ENCODE measurements at regions not wholly inside any gene's neighbourhood (a gene's known extent, or its start where the extent isn't known, plus 50 kb on each side); places are given as distances from the start of the nearest gene placed in this dataset.
"Not testable (repeated sequence)": the region's sequence is repeated elsewhere in the genome, so short reads cannot be mapped to it uniquely, and the experiment has no call there.

DNA sequence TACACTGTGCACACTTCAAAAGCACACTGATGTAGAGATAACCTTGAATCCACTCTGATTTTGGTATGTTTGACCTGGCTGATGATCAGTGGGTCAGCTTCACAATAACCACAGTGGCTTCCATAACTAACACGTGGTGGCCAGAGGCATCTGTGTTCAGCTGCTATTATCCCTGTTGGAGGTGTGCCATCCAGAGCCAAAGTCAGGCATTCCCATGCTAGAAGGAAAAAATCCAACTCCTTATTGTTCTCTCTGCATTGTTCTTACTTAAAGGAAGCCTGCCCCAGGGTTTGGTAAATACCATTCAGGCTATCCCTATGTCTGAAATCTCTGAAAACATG, 127.3 kb upstream of the MON1B start:
- DNase-seq (ENCODE audit: low read depth in 2 of 2): no peak

DNA sequence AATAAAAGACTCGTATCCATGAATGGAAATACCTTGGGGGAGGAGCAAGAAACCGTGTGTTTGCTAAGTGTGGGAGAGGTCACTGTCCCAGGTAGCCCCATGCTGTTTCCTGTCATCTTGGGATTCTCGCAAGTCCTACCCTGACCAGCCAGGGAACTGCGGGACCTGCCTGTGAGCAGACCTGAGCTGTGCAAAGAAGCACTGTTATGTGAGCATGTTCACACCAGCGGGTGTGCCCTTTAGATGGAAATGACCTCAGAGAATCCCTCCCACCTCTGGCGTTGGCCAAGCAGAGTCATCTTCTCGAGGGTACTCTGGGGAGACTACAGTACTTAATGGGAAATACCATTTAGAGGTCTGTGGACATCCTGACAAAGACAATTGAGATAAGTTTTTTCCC, 127.0 kb upstream of the MON1B start:
- DNase-seq (ENCODE audit: low read depth in 2 of 2): no peak

DNA sequence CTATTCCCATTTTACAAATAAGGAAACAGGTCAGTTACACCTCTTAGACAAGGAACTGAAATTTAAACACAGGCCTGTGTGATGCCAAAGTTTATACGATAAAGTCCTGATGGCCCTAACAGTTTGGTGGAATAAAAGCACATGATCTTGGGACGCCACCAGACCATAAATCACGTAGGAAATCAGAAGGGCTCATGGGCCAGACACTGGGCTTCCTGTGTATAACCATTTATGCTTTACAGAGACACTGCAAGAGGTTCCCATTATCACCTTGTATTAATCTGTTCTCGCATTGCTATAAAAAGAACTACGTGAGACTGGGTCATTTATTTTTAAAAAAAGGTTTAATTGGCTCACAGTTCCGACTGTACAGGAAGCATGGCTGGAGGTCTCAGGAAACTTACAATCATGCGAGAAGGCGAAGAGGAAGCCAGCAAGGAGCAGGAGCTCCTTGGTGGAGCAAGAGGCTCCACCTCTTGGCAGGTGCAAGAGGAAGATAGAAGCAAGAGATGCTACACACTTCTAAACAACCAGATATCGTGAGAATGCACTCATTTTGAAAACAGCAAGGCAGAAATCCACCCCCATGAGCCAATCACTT, 124.0 kb upstream of the MON1B start:
- no peak for DNase-seq (ENCODE audit: low read depth in 2 of 2)

DNA sequence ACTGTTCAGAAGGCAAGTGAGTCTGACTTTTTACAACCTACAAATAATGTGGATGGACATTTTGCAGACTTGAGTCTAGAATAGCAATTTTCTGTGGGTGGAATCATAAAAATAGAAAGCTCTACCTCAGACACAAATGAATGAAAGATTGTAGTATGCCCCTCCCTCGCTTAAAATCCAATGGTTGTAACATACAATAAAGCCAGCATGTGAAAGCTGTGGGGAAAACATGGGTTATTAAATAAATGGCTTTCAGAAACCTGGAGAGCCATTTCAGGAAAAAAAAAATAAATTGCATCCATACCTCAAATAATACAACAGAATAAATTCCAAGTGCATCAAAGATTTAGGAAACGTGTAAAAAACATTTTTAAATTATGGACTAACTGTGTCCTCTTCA, 123.1 kb upstream of the MON1B start:
- no peak for DNase-seq (ENCODE audit: low read depth in 2 of 2)

DNA sequence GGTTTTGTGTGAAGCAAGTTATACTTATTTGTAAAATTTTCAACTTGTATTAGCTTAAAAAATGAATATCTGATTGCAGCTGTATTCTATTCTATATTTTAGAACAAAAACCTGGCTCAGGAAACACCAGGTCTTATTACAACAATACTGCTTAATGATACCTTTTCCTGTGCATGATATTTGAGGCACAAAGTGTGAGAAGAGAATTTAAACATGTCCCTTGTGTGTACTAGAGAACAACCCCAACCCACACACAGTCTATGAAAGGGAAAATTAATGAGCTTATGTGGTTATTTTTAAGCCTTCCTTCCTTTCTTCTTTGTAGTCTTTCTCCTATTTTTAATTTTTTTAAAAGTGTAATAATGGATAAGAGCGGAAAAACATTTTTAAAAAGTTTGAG, 122.6 kb upstream of the MON1B start:
- no peak for DNase-seq (ENCODE audit: low read depth in 2 of 2)

DNA sequence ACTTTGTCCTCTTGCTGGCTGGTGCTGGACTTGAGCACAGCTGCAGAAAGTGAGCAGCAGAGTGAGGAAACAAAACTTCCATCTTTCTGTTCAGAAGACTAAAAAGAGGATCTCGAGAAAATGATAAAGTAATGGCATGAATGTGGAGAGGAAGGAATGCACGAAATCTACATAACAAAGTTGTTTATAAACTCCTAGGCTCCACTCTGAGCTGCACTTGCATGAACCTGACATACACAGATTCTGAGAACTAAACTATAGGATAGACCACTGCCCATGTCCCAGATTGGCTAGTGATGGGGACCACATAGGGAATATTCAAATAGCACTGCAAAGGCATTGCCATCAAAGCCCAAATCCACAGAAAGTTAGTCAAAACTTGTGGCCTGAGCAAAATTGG, 121.1 kb upstream of the MON1B start:
- no peak for DNase-seq (ENCODE audit: low read depth in 2 of 2)

DNA sequence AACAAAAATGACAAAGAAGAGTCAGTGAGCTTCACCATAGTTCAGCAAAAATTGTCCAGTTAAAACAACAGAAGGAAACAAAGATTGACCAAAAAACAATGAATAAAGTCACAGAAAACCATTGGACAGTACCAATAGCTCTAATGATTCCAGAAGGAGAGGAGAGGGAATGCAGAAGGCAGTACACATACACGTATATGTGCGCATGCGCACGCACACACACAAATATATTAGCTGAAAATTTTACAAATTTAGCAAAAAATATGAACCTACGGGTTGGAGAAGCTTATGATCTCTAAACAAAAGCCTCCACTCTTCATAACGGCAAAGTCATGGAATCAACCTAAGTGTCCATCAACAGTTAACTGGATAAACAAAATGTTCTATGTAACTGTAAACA, 120.3 kb upstream of the MON1B start:
- DNase-seq (ENCODE audit: low read depth in 2 of 2): no peak

DNA sequence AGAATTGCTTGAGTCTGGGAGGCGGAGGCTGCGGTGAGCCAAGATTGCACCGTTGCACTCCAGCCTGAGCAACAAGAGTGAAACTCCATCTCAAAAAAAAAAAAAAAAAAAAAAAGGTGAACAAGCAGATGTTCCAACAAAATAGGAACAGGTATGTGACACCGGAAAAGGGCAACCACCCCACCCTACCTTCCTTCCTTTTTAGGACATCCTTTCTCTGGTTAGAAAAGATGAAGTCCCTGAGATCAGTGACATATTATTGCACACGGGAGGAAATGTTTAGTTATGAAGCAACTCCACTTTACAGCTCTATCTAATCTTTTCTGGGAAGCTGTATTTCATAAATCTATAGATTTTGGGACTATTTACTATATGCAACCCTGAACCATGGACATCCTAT, 114.2 kb upstream of the MON1B start:
- DNase-seq (ENCODE audit: low read depth in 2 of 2): no peak

DNA sequence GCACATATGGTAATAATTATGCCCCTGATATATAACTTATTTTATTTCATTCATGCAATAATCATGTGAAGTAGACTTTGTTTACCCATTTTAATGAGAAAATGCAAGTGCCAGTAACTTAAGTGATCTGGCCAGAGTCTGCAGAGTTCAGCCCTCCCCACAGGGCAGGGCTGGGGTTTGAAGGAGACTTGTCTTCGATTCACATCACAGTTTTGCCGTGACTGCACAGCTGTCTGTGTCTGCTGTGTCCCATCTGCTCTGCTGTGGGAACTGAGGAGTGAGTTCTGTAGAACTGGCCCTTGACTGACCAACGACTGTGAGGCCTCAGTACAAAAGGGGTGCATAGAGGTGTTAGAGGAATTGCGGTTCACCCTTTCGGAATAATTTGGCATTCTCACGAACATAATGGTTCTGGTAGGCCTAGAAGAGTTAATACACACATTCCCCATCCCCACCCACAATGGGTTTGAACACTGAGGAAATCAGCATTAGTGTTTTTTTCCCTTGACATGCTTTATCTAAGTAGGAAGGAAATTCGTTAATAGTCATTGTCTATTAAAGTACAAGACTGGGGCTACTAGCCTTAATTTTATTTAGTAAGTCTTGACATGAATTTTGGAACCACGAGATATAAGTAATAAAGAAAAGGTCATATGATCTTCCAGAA, 113.6 kb upstream of the MON1B start:
- DNase-seq (ENCODE audit: low read depth in 2 of 2): no peak

DNA sequence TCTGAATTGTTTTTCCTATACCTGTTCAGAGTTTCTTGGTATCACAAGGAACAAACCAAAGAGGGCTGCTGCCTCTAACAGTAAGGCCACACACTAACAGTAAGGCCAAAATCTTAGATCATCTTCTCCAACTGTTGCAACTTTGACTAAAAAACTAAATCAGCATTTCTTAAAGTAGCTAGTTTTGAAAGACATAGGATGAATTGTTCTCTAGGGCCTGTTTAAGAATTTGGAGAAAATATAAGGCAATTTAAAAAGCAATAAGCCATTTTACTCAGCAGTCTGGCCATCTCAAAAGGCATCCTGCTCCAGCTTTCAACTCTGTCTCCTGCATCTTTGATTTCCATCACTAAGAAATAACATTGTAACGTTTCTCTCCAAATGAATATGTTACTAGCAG, 105.0 kb upstream of the MON1B start:
- DNase-seq (ENCODE audit: low read depth in 2 of 2): no peak

DNA sequence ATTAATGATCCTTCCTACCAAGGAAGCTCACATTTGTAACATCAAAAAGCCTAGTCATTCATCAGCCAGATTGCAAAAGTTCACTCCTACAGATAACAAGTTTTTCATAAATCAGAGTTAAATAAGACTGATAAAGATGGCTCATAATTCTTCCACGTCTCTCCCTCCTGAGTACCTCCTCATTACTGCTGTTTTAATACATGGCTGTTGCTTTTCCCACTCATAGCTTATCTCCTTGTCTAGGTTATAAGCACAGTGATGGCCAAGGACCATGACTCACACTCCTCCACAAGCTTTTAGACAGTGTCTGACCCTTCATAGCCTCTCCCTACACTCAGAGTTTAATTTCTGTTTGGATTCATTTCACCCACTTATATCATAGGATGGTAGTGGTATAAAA, 100.9 kb upstream of the MON1B start:
- DNase-seq (ENCODE audit: low read depth in 2 of 2): no peak

DNA sequence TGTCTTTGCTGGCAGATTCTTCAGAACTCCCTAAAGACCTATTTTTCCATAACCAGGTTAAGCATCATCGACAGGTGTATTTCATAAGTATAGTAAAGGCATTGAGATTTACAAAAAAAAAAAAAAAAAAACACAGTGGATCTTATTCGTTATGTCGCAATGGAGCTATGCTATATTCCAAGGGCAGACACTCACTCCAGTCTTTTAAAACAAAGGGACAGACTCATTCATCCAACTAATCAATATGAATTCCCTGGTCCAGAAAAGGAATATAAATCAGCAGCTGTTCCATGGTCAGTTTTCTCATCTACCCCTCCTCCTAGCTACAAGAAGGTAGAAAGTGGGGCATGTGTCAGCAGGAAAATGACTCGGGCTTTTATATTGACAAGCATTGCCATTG, 97.7 kb upstream of the MON1B start:
- DNase-seq (ENCODE audit: low read depth in 2 of 2): no peak

DNA sequence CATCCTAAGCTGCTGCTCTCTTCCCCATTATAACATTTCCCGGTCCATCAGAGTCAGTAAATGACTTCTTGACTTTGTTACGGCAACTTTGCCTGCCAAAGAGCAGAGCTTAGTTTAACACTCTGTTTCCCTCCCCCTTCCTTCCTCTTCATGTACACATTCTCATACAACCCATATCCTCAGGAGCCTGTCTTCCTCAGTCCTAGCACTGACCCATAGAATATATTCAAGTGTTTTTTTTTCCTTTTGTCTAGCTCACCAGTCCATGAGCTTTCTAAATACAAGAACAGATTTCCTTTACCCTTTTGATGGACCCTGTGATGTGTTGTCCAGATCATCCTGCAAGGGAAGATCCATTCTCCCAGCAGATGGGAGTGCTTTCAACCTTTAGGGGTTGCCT, 97.0 kb upstream of the MON1B start:
- DNase-seq (ENCODE audit: low read depth in 2 of 2): no peak

DNA sequence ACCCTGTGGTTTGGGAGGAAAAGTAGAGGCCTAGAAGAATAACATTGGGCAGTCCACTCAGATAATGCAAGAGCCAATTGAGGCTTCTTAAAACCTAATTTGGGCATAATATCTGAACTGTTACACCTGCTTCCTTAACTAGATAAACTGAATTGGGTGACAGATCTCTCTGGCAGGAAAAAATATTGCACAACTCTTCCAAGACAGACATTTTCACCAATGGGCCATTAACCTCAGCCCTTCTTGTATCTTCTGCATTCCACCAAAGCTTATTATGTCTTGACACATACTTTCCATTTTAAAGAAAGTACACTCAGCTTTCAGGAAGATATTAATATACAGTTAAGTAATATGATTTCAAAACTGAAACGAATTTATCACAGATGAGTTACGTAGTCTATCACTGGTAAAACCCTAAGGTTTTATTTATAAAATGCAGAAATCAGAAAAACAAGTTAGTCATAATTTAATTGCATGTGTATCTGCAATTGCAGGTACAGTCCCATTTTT, 79.9 kb upstream of the MON1B start:
- no peak for DNase-seq (ENCODE audit: low read depth in 2 of 2)

DNA sequence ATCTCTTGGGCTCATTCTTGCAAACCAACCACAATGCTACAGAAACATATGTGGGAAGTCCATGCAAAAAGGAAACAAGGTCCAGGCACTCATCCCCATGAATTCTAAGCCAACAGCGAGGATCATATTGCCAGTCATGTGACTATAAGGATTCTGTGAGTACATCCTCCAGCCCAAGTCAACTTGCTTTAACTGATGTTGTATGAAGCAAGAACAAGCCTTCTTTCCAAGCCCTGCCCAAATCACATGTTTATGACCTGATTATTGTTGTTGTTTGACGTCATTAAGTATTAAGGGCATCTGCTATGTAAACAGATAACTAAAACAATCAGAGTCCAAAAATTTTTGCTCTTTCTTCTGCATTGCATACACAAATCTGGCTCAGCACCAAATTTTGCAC, 78.2 kb upstream of the MON1B start:
- DNase-seq (ENCODE audit: low read depth in 2 of 2): no peak

DNA sequence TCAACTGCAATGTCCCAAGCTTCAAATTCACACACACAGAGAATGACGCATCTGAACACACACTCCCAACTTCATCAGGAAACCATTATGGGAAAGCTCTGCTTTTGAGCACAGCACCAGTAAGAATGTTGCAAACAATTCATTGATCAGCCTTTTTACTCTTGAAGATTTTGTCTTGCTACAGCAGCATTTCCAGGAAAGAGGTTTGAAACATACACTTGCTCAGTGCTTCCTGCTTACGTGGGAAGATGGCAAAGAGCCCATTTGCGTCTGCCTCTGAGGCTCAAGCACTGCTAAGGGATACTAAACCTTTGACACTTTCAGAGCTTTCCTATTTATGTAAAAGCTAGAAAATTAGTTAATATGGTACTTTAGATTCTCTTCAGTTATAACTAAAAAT, 77.2 kb upstream of the MON1B start:
- no peak for DNase-seq (ENCODE audit: low read depth in 2 of 2)

DNA sequence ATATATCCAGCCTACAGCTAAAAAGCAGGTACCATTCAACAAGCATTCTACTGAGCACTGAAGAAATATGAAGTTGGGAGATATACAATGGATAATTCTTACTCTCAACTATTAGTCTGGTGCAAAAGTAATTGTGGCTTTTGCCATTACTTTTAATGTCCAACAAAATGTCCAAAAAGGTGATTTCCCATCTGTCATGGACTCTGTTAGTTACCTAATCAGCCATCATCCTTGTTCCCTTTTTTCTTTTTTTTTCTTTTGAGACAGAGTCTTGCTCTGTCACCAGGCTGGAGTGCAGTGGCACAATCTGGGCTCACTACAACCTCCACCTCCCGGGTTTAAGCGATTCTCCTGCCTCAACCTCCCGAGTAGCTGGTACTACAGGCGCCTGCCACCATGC, 76.6 kb upstream of the MON1B start:
- DNase-seq (ENCODE audit: low read depth in 2 of 2): not testable (repeated sequence)

DNA sequence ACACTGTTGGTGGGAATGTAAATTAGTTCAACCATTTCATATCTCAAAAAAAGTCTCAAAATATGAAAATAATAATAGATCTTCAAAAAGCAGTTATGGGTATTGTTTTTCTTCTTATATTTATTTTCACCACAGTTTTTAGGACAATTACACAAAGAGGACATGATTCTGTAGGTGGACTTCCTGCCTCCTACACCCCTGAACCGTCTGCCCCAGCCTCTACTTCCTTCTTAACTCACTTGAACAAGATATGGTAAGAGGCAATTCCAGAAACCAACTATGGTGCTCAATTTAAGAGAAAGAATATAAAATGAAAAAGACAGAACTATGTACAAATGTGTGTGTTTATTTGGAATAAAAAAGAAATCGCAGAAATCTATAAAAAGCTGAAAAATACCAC, 74.1 kb upstream of the MON1B start:
- DNase-seq (ENCODE audit: low read depth in 2 of 2): no peak

DNA sequence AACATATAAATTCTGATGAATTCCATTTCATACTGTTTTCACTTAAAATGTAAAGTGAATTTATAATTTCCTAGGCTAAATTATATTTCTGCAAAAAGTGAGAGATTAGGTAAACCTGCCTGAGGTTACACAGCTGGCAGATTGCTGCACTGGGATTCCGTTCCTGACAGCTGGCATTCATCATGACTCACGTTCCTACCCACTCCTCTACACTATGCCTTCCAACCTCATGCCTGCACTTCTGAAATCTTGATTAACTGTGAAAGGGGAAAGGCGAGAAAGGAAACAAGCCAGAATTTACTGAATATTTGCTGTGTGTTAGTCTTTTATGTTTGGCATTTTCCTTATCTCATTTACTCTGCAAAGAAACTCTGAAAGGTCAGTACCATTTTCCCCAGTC, 73.3 kb upstream of the MON1B start:
- DNase-seq (ENCODE audit: low read depth in 2 of 2): no peak

DNA sequence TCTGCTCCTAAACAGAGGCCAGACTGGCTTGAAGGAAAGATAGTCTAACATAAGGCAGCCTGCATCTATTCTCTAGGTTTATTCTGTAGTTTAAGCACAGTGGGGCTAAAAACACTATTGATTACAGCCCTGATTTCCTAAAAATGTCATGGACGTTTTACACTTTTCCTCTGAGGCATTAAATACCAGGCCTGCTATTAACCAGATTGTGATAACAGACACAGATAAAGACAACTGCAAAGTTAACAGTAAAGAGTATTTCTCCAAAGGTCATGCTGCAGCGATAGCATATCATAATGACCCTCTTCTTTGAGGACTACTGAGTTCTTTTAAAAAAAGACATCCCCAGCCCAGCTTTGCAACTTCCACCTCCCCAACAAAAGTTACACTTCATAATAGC, 59.6 kb upstream of the MON1B start:
- DNase-seq (ENCODE audit: low read depth in 2 of 2): no peak

DNA sequence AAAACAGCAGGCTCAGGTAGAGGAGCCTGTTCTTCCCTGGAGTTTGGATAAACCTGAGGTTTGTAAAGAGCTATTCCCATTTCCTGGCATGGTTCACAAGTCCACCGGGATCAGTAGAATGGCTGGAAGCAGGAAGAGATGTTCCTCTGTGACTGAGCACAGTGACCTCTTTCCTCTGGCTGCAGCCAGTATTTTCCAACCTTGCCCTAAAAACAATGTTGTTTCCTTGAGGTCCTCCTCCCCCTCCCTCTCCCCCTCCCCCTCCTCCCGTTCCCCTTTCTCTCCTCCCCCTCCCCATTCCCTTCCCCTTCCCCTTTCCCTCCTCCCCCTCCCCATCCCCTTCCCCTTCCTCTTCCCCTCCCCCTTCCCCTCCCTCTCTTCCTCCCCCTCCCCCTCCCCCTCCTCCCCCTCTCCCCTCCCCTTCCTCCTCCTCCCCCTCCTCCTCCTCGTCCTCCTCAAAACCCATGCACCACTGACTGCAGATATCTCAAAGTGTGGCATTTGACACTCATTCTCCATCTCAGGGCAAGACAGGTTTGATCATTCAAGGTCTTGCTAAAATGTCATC, 58.9 kb upstream of the MON1B start:
- no peak for DNase-seq (ENCODE audit: low read depth in 2 of 2)

DNA sequence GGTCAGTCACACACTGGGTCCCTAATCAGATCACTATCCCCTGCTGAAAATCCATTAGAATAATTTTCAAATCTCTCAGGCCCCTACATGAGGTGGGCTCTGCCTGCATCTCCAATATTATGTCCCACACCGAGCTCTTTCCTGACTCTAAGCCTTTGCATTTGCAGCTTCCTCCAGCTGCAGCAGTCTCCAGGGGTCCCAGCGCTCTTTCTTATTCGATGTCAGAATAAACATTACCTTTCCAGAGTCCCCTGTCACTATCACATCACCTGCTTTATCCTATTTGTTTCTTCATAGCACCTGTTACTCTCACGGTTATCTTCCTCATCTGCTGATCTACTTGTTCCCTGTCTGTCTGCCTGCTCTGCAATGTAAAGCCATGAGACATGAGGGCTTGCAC, 57.3 kb upstream of the MON1B start:
- no peak for DNase-seq (ENCODE audit: low read depth in 2 of 2)

DNA sequence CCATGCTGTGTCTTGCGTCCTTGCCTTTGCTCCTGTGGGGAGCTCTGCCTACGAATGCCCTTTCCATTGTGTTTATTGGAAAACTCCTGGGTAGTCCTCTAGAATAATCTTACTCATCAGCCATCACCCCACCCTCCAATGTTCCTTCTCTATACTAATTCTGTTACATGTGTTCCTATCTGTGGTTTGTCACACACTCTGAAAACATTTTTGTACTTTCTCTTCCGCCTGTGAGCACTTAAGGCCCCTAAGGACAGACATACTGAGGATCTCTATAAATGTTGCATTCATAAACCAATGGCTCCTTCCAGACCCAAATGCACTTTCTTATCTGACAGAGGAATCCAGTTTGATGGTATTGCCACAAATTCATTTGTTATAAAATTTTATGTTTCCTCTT, 53.9 kb upstream of the MON1B start:
- DNase-seq (ENCODE audit: low read depth in 2 of 2): no peak
